ENCODE measurements at regions not wholly inside any gene's neighbourhood (a gene's known extent, or its start where the extent isn't known, plus 50 kb on each side); places are given as distances from the start of the nearest gene placed in this dataset.

DNA sequence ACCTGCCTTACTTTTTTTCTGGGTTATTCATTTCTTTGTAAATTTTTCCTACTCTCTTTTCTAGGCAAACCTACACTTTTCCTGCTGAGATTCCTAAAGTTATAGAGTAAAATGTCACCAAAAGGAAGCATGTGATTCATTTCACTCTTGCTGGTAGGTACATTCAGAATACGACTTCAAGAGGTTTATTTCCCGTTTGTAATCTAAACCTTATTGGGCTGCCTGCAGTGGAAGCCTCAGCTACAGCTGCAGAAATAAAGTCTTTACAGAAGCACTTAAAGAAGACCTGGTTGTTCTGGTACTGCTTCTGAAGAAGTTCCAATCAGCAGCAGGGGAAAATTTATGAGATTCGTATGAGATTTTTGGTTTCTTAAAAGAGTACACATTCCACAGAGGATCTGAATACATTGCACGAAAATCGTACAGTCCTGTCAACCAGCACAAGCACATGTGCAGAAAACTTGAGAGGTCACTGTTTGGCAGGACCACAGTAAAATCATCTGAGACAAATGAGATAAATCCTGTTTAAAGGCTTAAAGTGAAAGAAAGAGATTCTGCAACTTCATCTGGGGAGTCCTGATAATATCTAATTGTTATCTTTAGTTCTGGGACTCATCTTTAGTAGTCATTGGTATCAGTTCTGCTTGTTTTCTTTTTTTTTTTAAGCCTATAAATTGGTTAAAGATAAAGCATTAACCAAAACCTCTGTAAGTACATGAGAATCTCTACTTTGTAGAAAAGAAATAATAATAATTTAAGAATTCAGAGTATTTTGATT is 109.9 kb upstream of the ADGRL2 start:
- Histone ChIP-seq H3K4me1 (ENCODE audit: control insufficient read depth, insufficient read depth, low read length) (no peaks in the 10 kb centered on the region), H3K36me3 (ENCODE audit: control insufficient read depth, insufficient read depth, low read length) (no peaks in the 10 kb centered on the region), H3K27ac (ENCODE audit: low read length) (no peak overlapping the region), H3K4me3 (ENCODE audit: low read depth in 2 of 2, low read length in 2 of 2) (no peak overlapping the region), H3K9me3 (ENCODE audit: control insufficient read depth, insufficient read depth, low read depth, low read length) (no peaks in the 10 kb centered on the region; the same call in 1 of the 2 replicates), H3K27me3 (ENCODE audit: control insufficient read depth, insufficient read depth, low read length) (no peaks in the 10 kb centered on the region)
- DNase-seq (ENCODE audit: low read depth, low spot score): no peak
- TF ChIP-seq SIN3A (IDR thresholded peaks at IDR 0.05; ENCODE audit: borderline replicate concordance, insufficient read depth, low read depth, low read length) (no peak), POLR2AphosphoS5 (IDR thresholded peaks at IDR 0.05; ENCODE audit: low read depth, low read length) (no peak), REST (IDR thresholded peaks at IDR 0.05; ENCODE audit: insufficient read depth in 1 of 2, low read depth in 2 of 2, low read length in 1 of 2) (no peak), TCF7L2 (IDR thresholded peaks at IDR 0.05; ENCODE audit: low read depth, low read length) (no peak), CTCF (IDR thresholded peaks at IDR 0.05) (no peak)
- ChIA-PET CTCF (no interaction called here), POLR2A (interaction anchor here (0.7 kb wide), 1 partner anchor 9 kb away, joined by 3 read pairs; no protein-coding TSS in a partner anchor)
- in situ Hi-C loops (cut with HindIII; ENCODE audit: low pct_unique_long_range_greater_than_20kb, low sequenced_read_pairs): no loop called here
- no TSS peak for BruUV-seq (replicated peaks)
- intact Hi-C loops (cut with micrococcal nuclease; ENCODE audit: unreplicated experiment): no loop called here
- ATAC-seq: no peak

DNA sequence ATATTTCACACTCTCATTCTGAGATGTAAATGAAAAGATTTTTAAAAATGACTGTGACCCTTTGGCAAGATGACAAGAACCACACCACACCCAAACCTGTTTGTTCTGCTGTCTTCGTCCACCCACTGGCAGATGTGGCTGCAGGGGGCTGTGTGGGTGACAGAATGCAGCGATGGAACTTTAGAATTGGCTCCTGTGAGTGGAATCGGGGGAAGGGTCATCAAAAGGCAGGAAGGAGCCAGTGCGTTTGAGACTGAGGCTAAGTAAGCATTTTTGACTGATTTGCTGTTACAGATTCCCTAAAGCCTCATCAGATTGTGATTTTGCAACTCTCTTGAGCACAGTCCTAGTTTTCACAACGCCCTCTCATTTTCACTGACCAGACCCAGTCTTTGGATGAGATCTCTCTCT is 111.2 kb upstream of the ADGRL2 start:
- Histone ChIP-seq H3K9me3 (ENCODE audit: control insufficient read depth, insufficient read depth, low read depth, low read length) (no peaks in the 10 kb centered on the region; the same call in 1 of the 2 replicates), H3K27me3 (ENCODE audit: control insufficient read depth, insufficient read depth, low read length) (no peaks in the 10 kb centered on the region), H3K4me3 (ENCODE audit: low read depth in 2 of 2, low read length in 2 of 2) (no peak overlapping the region), H3K36me3 (ENCODE audit: control insufficient read depth, insufficient read depth, low read length) (no peaks in the 10 kb centered on the region), H3K27ac (ENCODE audit: low read length) (no peak overlapping the region), H3K4me1 (ENCODE audit: control insufficient read depth, insufficient read depth, low read length) (no peaks in the 10 kb centered on the region)
- ChIA-PET POLR2A (no interaction called here), CTCF (no interaction called here)
- TF ChIP-seq CTCF (IDR thresholded peaks at IDR 0.05) (no peak), REST (IDR thresholded peaks at IDR 0.05; ENCODE audit: insufficient read depth in 1 of 2, low read depth in 2 of 2, low read length in 1 of 2) (no peak), SIN3A (IDR thresholded peaks at IDR 0.05; ENCODE audit: borderline replicate concordance, insufficient read depth, low read depth, low read length) (no peak), TCF7L2 (IDR thresholded peaks at IDR 0.05; ENCODE audit: low read depth, low read length) (no peak), POLR2AphosphoS5 (IDR thresholded peaks at IDR 0.05; ENCODE audit: low read depth, low read length) (no peak)
- intact Hi-C loops (cut with micrococcal nuclease; ENCODE audit: unreplicated experiment) (no loop called here), in situ Hi-C loops (cut with HindIII; ENCODE audit: low pct_unique_long_range_greater_than_20kb, low sequenced_read_pairs) (no loop called here)
- no peak for DNase-seq (ENCODE audit: low read depth, low spot score)
- no peak for ATAC-seq
- BruUV-seq (replicated peaks): no TSS peak

Measured in Panc1 (cell line).